Lower leg skin (tissue), 4 donors: ENCODE measurements at regions not wholly inside any gene's neighbourhood (a gene's known extent, or its start where the extent isn't known, plus 50 kb on each side); places are given as distances from the start of the nearest gene placed in this dataset.
"Not testable (repeated sequence)": the region's sequence is repeated elsewhere in the genome, so short reads cannot be mapped to it uniquely, and the experiment has no call there.

Experiments used
- DNase-seq, 2 donors: peaks; one replicate each; pipeline ENCODE4 v3.0.0-alpha.2; 2019; ENCODE audit warnings: low spot score in 2 of 2
- H3K4me3 ChIP-seq: fragments of 200-600 bp; sonication (generic); 2 replicates; pipeline ENCODE4 v1.5.1; 2017; ENCODE audit warnings: mild to moderate bottlenecking, low read depth; ENCODE audit not compliant: poor library complexity, severe bottlenecking
- CTCF ChIP-seq, 3 donors: fragments of 450-650 bp; IDR thresholded peaks; one replicate each; pipeline ENCODE4 v1.5.1; 2016; ENCODE audit warnings: antibody characterized with exemption in 3 of 3, mild to moderate bottlenecking in 3 of 3, moderate library complexity in 2 of 3
- POLR2A ChIP-seq, 2 donors: fragments of 450-650 bp; IDR thresholded peaks; one replicate each; pipeline ENCODE4 v1.6.1; 2016 to 2017; ENCODE audit warnings: antibody characterized with exemption in 2 of 2, mild to moderate bottlenecking in 1 of 2, moderate library complexity in 1 of 2
- WGBS, 2 donors: methylation state at CpG; one replicate each; pipeline ENCODE4 v1.1.5; 2018; 5-methylcytosine and 5-hydroxymethylcytosine counted together
- intact Hi-C: fragments of 100-400 bp; cut with DNase I; formaldehyde crosslinking; loops from one replicate; pipeline ENCODE4 v1.15.0; 2023; ENCODE audit warnings: low total_unique reads

- intact Hi-C loops = no loop called here
- TF ChIP-seq CTCF (IDR thresholded peaks at IDR 0.05) (no peak), POLR2A (IDR thresholded peaks at IDR 0.05) (no peak)
- 58 to 65% methylated on average over 5 of the region's 5 CpGs for WGBS, 2 donors
- no peak for DNase-seq
- H3K4me3 ChIP-seq = no peak overlapping the region
Observed at GRCh38 chr10:6788231-6788630, 208.2 kb upstream of the PRKCQ start.

- no peak for TF ChIP-seq CTCF (IDR thresholded peaks at IDR 0.05)
- TF ChIP-seq POLR2A (IDR thresholded peaks at IDR 0.05) = no peak
- WGBS, 2 donors = 84 to 86% methylated on average over 3 of the region's 3 CpGs
- H3K4me3 ChIP-seq = no peak overlapping the region
- intact Hi-C loops = no loop called here
- DNase-seq = no peak
Observed at GRCh38 chr10:6787718-6788117, 207.6 kb upstream of the PRKCQ start.

- no peak overlapping the region for H3K4me3 ChIP-seq
- intact Hi-C loops = no loop called here
- no peak for DNase-seq
- WGBS, 2 donors = 67 to 74% methylated on average over 3 of the region's 3 CpGs
- TF ChIP-seq CTCF (IDR thresholded peaks at IDR 0.05) (no peak), POLR2A (IDR thresholded peaks at IDR 0.05) (no peak)
Observed at GRCh38 chr10:6787091-6787490, 207.0 kb upstream of the PRKCQ start.

GRCh38 chr10:6786579-6787031 is 206.5 kb upstream of the PRKCQ start:
- no peak for DNase-seq
- intact Hi-C loops = no loop called here
- no peak for TF ChIP-seq POLR2A (IDR thresholded peaks at IDR 0.05)
- TF ChIP-seq CTCF (IDR thresholded peaks at IDR 0.05) = no peak

GRCh38 chr10:6784429-6784828 is 204.4 kb upstream of the PRKCQ start:
- intact Hi-C loops, DNase-seq, H3K4me3 ChIP-seq: not testable (repeated sequence)
- whole genome bisulfite sequencing, 2 donors = 87% methylated on average over 8 of the region's 8 CpGs

More at GRCh38 chr10:6786579-6787031, 206.5 kb upstream of the PRKCQ start:
- WGBS, 2 donors = 9 to 14% methylated on average over 10 of the region's 10 CpGs
- no peak overlapping the region for H3K4me3 ChIP-seq

GRCh38 chr10:6783471-6783870 is 203.4 kb upstream of the PRKCQ start:
- no peak overlapping the region for H3K4me3 ChIP-seq
- 95 to 100% methylated on average over 1 of the region's 1 CpG for WGBS, 2 donors
- TF ChIP-seq CTCF (IDR thresholded peaks at IDR 0.05) = no peak
- no peak for TF ChIP-seq POLR2A (IDR thresholded peaks at IDR 0.05)
- DNase-seq = no peak
- intact Hi-C loops = no loop called here
